NT2/D1 (cell line): ENCODE measurements at regions not wholly inside any gene's neighbourhood (a gene's known extent, or its start where the extent isn't known, plus 50 kb on each side); places are given as distances from the start of the nearest gene placed in this dataset.

Experiments used
- DNase-seq: peaks from one replicate; pipeline ENCODE4 v3.0.0-alpha.2; 2011; ENCODE audit warnings: low read depth, low spot score
- H3K27me3 ChIP-seq: 2 replicates; pipeline ENCODE4 v1.6.0; 2011; ENCODE audit warnings: mild to moderate bottlenecking; ENCODE audit not compliant: insufficient read length, insufficient read depth
- H3K36me3 ChIP-seq: 2 replicates; pipeline ENCODE4 v1.6.1; 2011; ENCODE audit warnings: mild to moderate bottlenecking, low read length, mixed read lengths; ENCODE audit not compliant: insufficient read depth, insufficient read length
- H3K4me1 ChIP-seq: 2 replicates; pipeline ENCODE4 v1.5.1; 2011; ENCODE audit not compliant: insufficient read depth, insufficient read length
- H3K4me3 ChIP-seq: 2 replicates; pipeline ENCODE4 v1.5.1; 2011; ENCODE audit warnings: low read depth; ENCODE audit not compliant: insufficient read length
- H3K9ac ChIP-seq: 2 replicates; pipeline ENCODE4 v1.6.0; 2011; ENCODE audit warnings: low read depth; ENCODE audit not compliant: insufficient read length
- H3K9me3 ChIP-seq: 2 replicates; pipeline ENCODE4 v1.5.1; 2011; ENCODE audit warnings: mild to moderate bottlenecking, low read length; ENCODE audit not compliant: insufficient read depth
- SUZ12 ChIP-seq: IDR thresholded peaks from 2 replicates; pipeline ENCODE4 v1.6.1; 2011; ENCODE audit not compliant: insufficient read length, insufficient read depth; ENCODE audit errors: extremely low read depth
- YY1 ChIP-seq: IDR thresholded peaks from 2 replicates; pipeline ENCODE4 v1.6.1; 2011; ENCODE audit not compliant: insufficient read length, insufficient read depth
- ZNF274 ChIP-seq: IDR thresholded peaks from 2 replicates; pipeline ENCODE4 v1.6.1; 2011; ENCODE audit warnings: mild to moderate bottlenecking, low read depth, low read length

DNA sequence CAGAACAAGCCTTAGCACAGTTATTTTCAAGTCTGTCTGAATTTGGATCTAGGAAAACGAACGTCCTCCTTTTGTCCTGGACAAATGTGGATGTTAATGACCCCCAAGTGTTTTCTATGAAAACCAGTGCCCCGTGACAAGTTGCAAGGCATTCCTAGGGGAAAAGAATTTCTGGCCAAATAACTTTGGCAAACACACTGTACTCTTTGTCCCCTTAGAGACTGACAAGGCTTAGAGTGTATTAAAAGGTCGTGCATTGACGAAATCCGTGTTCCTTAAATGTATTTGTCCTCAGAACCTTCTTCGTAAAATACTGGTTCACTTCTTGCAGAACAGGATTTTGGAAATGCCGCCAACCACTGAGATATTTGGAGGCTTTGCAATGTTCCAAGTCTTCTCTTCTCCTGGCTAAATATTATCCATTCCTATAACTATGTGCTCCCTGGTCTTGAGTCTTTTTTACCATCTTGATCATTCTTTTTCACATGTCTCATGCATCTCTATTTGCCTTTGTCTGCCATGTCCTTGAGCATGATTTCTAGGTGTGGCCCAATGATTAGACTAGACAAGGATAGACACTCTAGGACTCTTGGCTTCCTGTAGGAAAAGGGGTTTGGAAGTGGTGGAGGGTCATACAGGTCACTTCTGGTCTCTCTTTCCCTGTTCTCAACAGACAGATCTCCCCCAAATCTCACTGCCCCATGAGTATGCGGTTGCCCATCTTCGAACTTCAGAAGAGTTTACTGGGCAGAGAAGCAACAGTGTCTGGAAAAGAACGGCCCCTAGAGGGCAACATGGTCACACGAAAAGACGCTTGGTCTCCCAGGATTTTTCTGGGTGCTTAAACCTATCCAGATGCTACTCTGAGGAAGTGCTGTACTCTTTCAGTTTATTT lies 117.5 kb downstream of the EDEM1 start:
- Histone ChIP-seq H3K4me1 (no peaks in the 10 kb centered on the region), H3K36me3 (no peaks in the 10 kb centered on the region), H3K4me3 (no peak overlapping the region), H3K27me3 (no peaks in the 10 kb centered on the region), H3K9me3 (no peaks in the 10 kb centered on the region), H3K9ac (no peak overlapping the region)
- peak; percentile 46 for DNase-seq
- TF ChIP-seq ZNF274 (no peak), SUZ12 (no peak), YY1 (no peak)

DNA sequence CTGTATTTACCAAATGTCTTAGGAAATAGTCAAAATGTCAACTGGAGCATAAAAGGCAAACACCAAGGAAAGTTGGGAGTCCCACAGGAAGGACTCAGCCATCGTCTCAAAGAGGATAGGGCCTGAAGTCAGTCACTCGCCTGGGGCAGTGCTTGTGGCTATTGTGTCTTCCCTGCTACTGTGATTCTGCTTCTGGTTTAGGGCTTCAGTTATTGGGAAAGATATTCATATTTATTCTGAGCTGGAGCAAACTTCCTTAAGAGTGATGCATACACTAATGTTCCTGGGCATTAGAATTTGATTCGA lies 118.1 kb downstream of the EDEM1 start:
- no peaks in the 10 kb centered on the region for H3K36me3 ChIP-seq
- no peaks in the 10 kb centered on the region for H3K27me3 ChIP-seq
- TF ChIP-seq YY1 (no peak), ZNF274 (no peak), SUZ12 (no peak)
- no peaks in the 10 kb centered on the region for H3K4me1 ChIP-seq
- no peak for DNase-seq
- H3K9me3 ChIP-seq = no peaks in the 10 kb centered on the region
- no peak overlapping the region for H3K4me3 ChIP-seq
- no peak overlapping the region for H3K9ac ChIP-seq

DNA sequence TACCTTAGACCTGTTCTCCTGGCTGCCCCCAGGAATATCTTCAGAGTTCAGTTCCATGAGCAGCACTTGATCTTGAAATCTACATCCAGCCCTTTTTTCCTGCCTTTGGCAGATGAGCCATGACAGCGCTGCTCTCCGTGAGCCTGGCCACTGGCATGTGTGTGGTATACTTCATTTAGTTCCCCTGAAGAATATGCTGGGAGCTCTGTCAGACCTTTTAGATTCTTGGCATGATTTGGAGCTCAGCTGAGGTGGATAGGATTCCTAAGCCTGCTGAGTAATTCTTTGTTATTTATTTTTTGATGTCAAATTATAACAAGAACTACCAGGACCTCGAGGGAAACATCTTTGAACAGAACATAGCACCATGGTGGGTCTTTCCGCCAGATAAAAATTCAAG lies 121.7 kb downstream of the EDEM1 start:
- no peak overlapping the region for H3K9ac ChIP-seq
- H3K36me3 ChIP-seq = no peaks in the 10 kb centered on the region
- DNase-seq = no peak
- no peak for TF ChIP-seq YY1
- TF ChIP-seq ZNF274 = no peak
- TF ChIP-seq SUZ12 = no peak
- H3K27me3 ChIP-seq = no peaks in the 10 kb centered on the region
- no peak overlapping the region for H3K4me3 ChIP-seq
- no peaks in the 10 kb centered on the region for H3K9me3 ChIP-seq
- no peaks in the 10 kb centered on the region for H3K4me1 ChIP-seq

DNA sequence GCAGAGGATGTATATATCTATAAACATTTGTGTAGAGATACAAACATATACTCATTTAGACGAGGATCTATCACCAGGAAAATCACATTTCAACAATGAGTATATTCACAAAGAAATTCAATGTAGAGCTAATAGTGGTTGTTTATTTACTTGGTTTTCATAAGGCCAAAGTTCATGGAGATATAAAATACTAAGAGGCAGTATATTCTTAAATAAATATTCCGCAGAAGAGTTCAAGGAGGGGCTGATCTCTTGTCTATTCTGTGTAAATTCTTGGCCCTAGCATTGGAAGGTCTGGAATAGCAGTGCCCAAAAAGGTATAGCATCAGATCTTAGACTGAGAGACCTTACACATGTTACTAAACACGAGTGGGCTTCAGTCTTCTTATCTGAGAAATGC lies 122.1 kb downstream of the EDEM1 start:
- Histone ChIP-seq H3K4me1 (no peaks in the 10 kb centered on the region), H3K9me3 (no peaks in the 10 kb centered on the region), H3K36me3 (no peaks in the 10 kb centered on the region), H3K4me3 (no peak overlapping the region), H3K27me3 (no peaks in the 10 kb centered on the region), H3K9ac (no peak overlapping the region)
- TF ChIP-seq SUZ12 (no peak), ZNF274 (no peak), YY1 (no peak)
- DNase-seq = no peak

DNA sequence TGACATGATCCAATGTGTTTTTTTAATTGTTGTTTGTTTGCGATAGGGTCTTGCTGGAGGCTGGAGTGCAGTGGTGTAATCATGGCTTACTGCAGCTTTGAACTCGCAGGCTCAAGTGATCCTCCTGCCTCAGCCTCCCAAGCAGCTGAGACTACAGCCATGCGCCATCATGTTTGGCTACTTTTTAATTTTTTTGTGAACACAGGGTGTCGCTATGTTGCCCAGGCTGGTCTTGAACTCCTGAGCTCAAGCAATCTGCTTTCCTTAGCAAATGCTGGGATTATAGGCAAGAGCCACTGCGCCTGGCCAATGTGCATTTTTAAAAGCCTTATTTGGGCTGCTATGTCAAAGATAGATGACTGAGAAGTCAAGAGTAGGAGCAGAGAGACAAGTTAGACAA lies 123.0 kb downstream of the EDEM1 start:
- TF ChIP-seq ZNF274 = no peak
- TF ChIP-seq YY1 = no peak
- TF ChIP-seq SUZ12 = no peak
- no peak for DNase-seq

DNA sequence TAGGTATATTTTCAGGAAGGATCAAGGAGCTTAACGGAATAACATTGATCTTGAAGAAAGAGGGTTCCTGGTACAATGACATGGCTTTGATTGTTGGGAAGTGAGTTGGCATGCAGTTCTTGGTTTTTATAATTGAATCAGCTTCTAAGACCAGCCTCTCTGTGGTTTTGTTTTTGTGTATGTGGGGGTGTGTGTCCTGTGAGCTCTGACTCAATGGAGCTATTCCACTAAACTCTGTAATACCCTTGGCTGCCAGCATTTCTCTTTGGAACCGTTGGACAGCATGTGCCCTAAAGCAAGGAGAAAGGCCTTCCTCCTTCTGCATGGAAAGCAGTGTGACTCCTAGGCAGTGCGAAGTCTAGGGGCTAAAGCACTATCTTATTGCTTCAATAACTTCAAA lies 124.8 kb downstream of the EDEM1 start:
- no peaks in the 10 kb centered on the region for H3K36me3 ChIP-seq
- H3K4me3 ChIP-seq = no peak overlapping the region
- H3K4me1 ChIP-seq = no peaks in the 10 kb centered on the region
- TF ChIP-seq ZNF274 = no peak
- TF ChIP-seq YY1 = no peak
- no peak for TF ChIP-seq SUZ12
- no peak overlapping the region for H3K9ac ChIP-seq
- DNase-seq = no peak
- H3K9me3 ChIP-seq = no peaks in the 10 kb centered on the region
- no peaks in the 10 kb centered on the region for H3K27me3 ChIP-seq

More for the DNA sequence above, 123.0 kb downstream of the EDEM1 start:
- no peaks in the 10 kb centered on the region for H3K9me3 ChIP-seq
- no peaks in the 10 kb centered on the region for H3K4me1 ChIP-seq
- H3K4me3 ChIP-seq = no peak overlapping the region
- H3K36me3 ChIP-seq = no peaks in the 10 kb centered on the region
- no peaks in the 10 kb centered on the region for H3K27me3 ChIP-seq
- H3K9ac ChIP-seq = no peak overlapping the region

DNA sequence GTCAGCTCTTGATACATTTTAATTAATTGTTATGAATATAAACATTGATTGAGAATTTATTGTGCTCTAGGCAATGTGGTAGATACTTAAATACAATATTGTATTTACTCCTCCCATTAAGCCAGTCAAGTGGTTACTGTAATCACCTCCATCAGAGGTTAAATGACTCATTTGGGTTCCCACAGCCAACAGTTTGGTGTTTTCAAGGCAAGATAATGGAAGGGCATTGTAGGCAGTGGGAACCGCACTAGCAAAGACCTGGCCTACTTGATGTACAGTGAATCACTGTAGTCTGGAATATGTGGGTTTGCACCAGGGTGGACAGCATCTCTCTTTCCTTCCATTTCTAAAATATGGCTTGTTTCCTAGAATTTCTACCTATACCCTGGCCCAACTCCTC lies 127.4 kb downstream of the EDEM1 start:
- Histone ChIP-seq H3K4me1 (no peaks in the 10 kb centered on the region), H3K27me3 (no peaks in the 10 kb centered on the region), H3K9ac (no peak overlapping the region), H3K36me3 (no peaks in the 10 kb centered on the region), H3K4me3 (no peak overlapping the region), H3K9me3 (no peaks in the 10 kb centered on the region)
- no peak for DNase-seq
- no peak for TF ChIP-seq SUZ12
